IMR-90 (cell line): ENCODE measurements at regions not wholly inside any gene's neighbourhood (a gene's known extent, or its start where the extent isn't known, plus 50 kb on each side); places are given as distances from the start of the nearest gene placed in this dataset.

Experiments
- ATAC-seq: fragments of 200-7000 bp; cut with Tn5 transposase; 2 replicates; pipeline ENCODE4 v1.9.1; 2020; ENCODE audit warnings: low read depth, mild to moderate bottlenecking, moderate library complexity
- BruUV-seq: library from RNA; stranded (reverse); fragments of 400-500 nt; replicated peaks from 2 replicates; lab custom pipeline; 2021; lab: Mats Ljungman, UMichigan
- CTCF ChIA-PET: fragments of 300-600 bp; formaldehyde crosslinking; extraction: SDS; loops from one replicate; lab custom pipeline; 2021; ENCODE audit warnings: antibody characterized with exemption; lab: Yijun Ruan, JAX
- POLR2A ChIA-PET: fragments of 300-600 bp; sonication (Branson Sonifier 250); formaldehyde crosslinking; loops from one replicate; lab custom pipeline; 2022; ENCODE audit warnings: antibody characterized with exemption; ENCODE audit not compliant: unreplicated experiment; lab: Charles Lee
- DNase-seq: peaks from one replicate; pipeline ENCODE4 v3.0.0; 2013
- H2AFZ ChIP-seq: replicated peaks from 2 replicates; pipeline ENCODE3; 2013; ENCODE audit warnings: low read length, mild to moderate bottlenecking; ENCODE audit not compliant: poor library complexity
- H2AK5ac ChIP-seq: 2 replicates; pipeline ENCODE4 v1.6.1; 2013; ENCODE audit warnings: low read depth, low read length, inconsistent platforms
- H2AK9ac ChIP-seq: replicated peaks from 2 replicates; pipeline ENCODE3; 2013; ENCODE audit warnings: mild to moderate bottlenecking, low read depth, low read length, moderate library complexity; ENCODE audit not compliant: poor library complexity
- H2BK120ac ChIP-seq: 2 replicates; pipeline ENCODE4 v1.6.1; 2013; ENCODE audit warnings: low read depth, low read length, inconsistent platforms
- H2BK15ac ChIP-seq: 3 replicates; pipeline ENCODE4 v1.6.1; 2013; ENCODE audit warnings: low read depth, low read length, inconsistent platforms
- H2BK20ac ChIP-seq: 2 replicates; pipeline ENCODE4 v1.6.1; 2013; ENCODE audit warnings: low read depth, mild to moderate bottlenecking, inconsistent platforms, low read length, moderate library complexity
- H2BK5ac ChIP-seq: 2 replicates; pipeline ENCODE4 v1.6.1; 2013; ENCODE audit warnings: mild to moderate bottlenecking, low read depth, low read length, inconsistent platforms; ENCODE audit not compliant: poor library complexity, severe bottlenecking
- H3K14ac ChIP-seq: replicated peaks from 2 replicates; pipeline ENCODE4 v1.6.1; 2013; ENCODE audit warnings: low read depth, low read length, inconsistent platforms
- H3K18ac ChIP-seq: 2 replicates; pipeline ENCODE4 v1.6.1; 2013; ENCODE audit warnings: low read depth, low read length, control low read depth
- H3K23ac ChIP-seq: 2 replicates; pipeline ENCODE4 v1.6.1; 2013; ENCODE audit warnings: low read depth, low read length, inconsistent platforms
- H3K27ac ChIP-seq: 2 replicates; pipeline ENCODE4 v1.5.1; 2013; ENCODE audit warnings: mild to moderate bottlenecking, control low read depth, low read length; ENCODE audit not compliant: insufficient read depth
- H3K27me3 ChIP-seq: 2 replicates; pipeline ENCODE4 v1.6.1; 2013; ENCODE audit warnings: low read length; ENCODE audit not compliant: control insufficient read depth, insufficient read depth
- H3K36me3 ChIP-seq: 2 replicates; pipeline ENCODE4 v1.6.1; 2013; ENCODE audit warnings: low read length, mixed read lengths; ENCODE audit not compliant: control insufficient read depth, insufficient read depth
- H3K4ac ChIP-seq: 2 replicates; pipeline ENCODE4 v1.6.1; 2013; ENCODE audit warnings: low read depth, low read length, inconsistent platforms
- H3K4me1 ChIP-seq: 2 replicates; pipeline ENCODE4 v1.6.1; 2013; ENCODE audit warnings: low read length, mixed read lengths; ENCODE audit not compliant: control insufficient read depth, insufficient read depth
- H3K4me2 ChIP-seq: 2 replicates; pipeline ENCODE4 v1.6.1; 2013; ENCODE audit warnings: low read depth, mild to moderate bottlenecking, control low read depth, low read length, moderate library complexity
- H3K4me3 ChIP-seq: 2 replicates; pipeline ENCODE4 v1.5.1; 2013; ENCODE audit warnings: low read depth, mild to moderate bottlenecking, control low read depth, low read length, moderate library complexity; ENCODE audit not compliant: insufficient read depth
- H3K56ac ChIP-seq: 2 replicates; pipeline ENCODE4 v1.6.1; 2013; ENCODE audit warnings: low read length, inconsistent platforms; ENCODE audit not compliant: insufficient read depth; ENCODE audit errors: extremely low read depth
- H3K79me1 ChIP-seq, 2 experiments: 2 replicates each; pipeline ENCODE4 v1.6.1; 2013; ENCODE audit warnings: low read length in 2 of 2, inconsistent platforms in 1 of 2, low read depth in 1 of 2
- H3K9ac ChIP-seq: 2 replicates; pipeline ENCODE4 v1.6.1; 2013; ENCODE audit warnings: low read depth, low read length, control low read depth
- H3K9me1 ChIP-seq: 2 replicates; pipeline ENCODE4 v1.6.1; 2013; ENCODE audit warnings: low read length, inconsistent platforms; ENCODE audit not compliant: insufficient read depth
- H3K9me3 ChIP-seq: 2 replicates; pipeline ENCODE4 v1.6.1; 2013; ENCODE audit warnings: low read length; ENCODE audit not compliant: control insufficient read depth, insufficient read depth
- H4K20me1 ChIP-seq: 2 replicates; pipeline ENCODE4 v1.6.1; 2013; ENCODE audit warnings: low read length, inconsistent platforms; ENCODE audit not compliant: insufficient read depth
- H4K5ac ChIP-seq: 2 replicates; pipeline ENCODE4 v1.6.1; 2013; ENCODE audit warnings: mild to moderate bottlenecking, low read depth, low read length, control low read depth
- H4K8ac ChIP-seq, 2 experiments: 2 replicates each; pipeline ENCODE4 v1.6.1; 2013; ENCODE audit warnings: low read depth in 2 of 2, low read length in 2 of 2, control low read depth in 1 of 2, inconsistent platforms in 1 of 2
- H4K91ac ChIP-seq: 2 replicates; pipeline ENCODE4 v1.6.1; 2013; ENCODE audit warnings: low read depth, low read length, inconsistent platforms; ENCODE audit not compliant: insufficient read depth
- CEBPB ChIP-seq: IDR thresholded peaks from 2 replicates; pipeline ENCODE4 v1.6.1; 2012; ENCODE audit warnings: low read depth, low read length, improper control_type of control experiment
- CHD1 ChIP-seq: IDR thresholded peaks from 2 replicates; pipeline ENCODE4 v1.6.1; 2012; ENCODE audit warnings: low read depth, low read length, improper control_type of control experiment
- CTCF ChIP-seq: conservative IDR thresholded peaks from 2 replicates; pipeline ENCODE4 v1.5.1; 2012; ENCODE audit warnings: mild to moderate bottlenecking, low read depth, low read length, improper control_type of control experiment
- MXI1 ChIP-seq: IDR thresholded peaks from 2 replicates; pipeline ENCODE4 v1.6.1; 2012; ENCODE audit warnings: low read depth, mild to moderate bottlenecking, low read length, moderate library complexity, borderline replicate concordance
- POLR2A ChIP-seq: IDR thresholded peaks from 2 replicates; pipeline ENCODE4 v1.6.1; 2012; ENCODE audit warnings: mild to moderate bottlenecking, low read depth, low read length
- SMC3 ChIP-seq: fragments of 150-350 bp; IDR thresholded peaks from 2 replicates; pipeline ENCODE4 v1.6.1; 2016; ENCODE audit warnings: low read depth, mild to moderate bottlenecking, antibody characterized with exemption, low read length, moderate library complexity
- WGBS, 2 experiments: methylation state at CpG; one replicate each; pipeline versions ENCODE4 v1.1.5 to v1.1.7; 2013; ENCODE audit warnings: missing lambda C conversion rate in 2 of 2; ENCODE audit not compliant: insufficient read length in 1 of 2; ENCODE audit errors: extremely low coverage in 2 of 2; 5-methylcytosine and 5-hydroxymethylcytosine counted together
- dilution Hi-C: fragments of 300-500 bp; cut with HindIII; formaldehyde crosslinking; loops from one replicate; pipeline ENCODE4 v1.14.3; 2018; ENCODE audit warnings: low sequenced_read_pairs; ENCODE audit not compliant: unreplicated experiment
- in situ Hi-C: fragments of 300-500 bp; cut with MboI; formaldehyde crosslinking; loops from 3 replicates; pipeline ENCODE4 v1.14.3; 2019; ENCODE audit warnings: low sequenced_read_pairs, inconsistent platforms, mixed read lengths
- intact Hi-C: fragments of 100-400 bp; cut with micrococcal nuclease; formaldehyde crosslinking; loops from 2 replicates; pipeline ENCODE4 v1.10.0; 2022
- TF ChIP-seq, protein P1 (sequence below): fragments of 150-350 bp; IDR thresholded peaks from 2 replicates; pipeline ENCODE4 v1.6.1; 2016; ENCODE audit warnings: low read depth, mild to moderate bottlenecking, low read length, moderate library complexity, borderline replicate concordance

- in situ Hi-C loops: no loop called here
- Histone ChIP-seq H4K8ac (no peak overlapping the region), H3K36me3 (no peaks in the 10 kb centered on the region), H3K14ac (no peak overlapping the region), H4K20me1 (no peaks in the 10 kb centered on the region), H2BK120ac (no peak overlapping the region), H3K9me3 (peaks cover 11% of the 10 kb centered on the region), H3K56ac (no peak overlapping the region), H2BK5ac (no peak overlapping the region), H4K5ac (no peak overlapping the region), H2BK20ac (no peak overlapping the region), H3K4ac (no peak overlapping the region), H3K4me1 (no peaks in the 10 kb centered on the region), H4K91ac (no peak overlapping the region), H3K9me1 (no peaks in the 10 kb centered on the region), H3K4me2 (no peak overlapping the region), H3K4me3 (no peak overlapping the region), H3K79me1 (no peaks in the 10 kb centered on the region), H3K23ac (no peak overlapping the region), H3K18ac (no peak overlapping the region), H3K27ac (no peak overlapping the region), H2AFZ (no peak overlapping the region), H2AK9ac (no peak overlapping the region), H3K27me3 (no peaks in the 10 kb centered on the region), H2AK5ac (no peak overlapping the region), H3K9ac (no peak overlapping the region), H2BK15ac (no peak overlapping the region)
- TF ChIP-seq SMC3 (no peak), POLR2A (no peak), MXI1 (no peak), CHD1 (no peak), CEBPB (no peak), CTCF (no peak)
- TF ChIP-seq, protein P1, sequence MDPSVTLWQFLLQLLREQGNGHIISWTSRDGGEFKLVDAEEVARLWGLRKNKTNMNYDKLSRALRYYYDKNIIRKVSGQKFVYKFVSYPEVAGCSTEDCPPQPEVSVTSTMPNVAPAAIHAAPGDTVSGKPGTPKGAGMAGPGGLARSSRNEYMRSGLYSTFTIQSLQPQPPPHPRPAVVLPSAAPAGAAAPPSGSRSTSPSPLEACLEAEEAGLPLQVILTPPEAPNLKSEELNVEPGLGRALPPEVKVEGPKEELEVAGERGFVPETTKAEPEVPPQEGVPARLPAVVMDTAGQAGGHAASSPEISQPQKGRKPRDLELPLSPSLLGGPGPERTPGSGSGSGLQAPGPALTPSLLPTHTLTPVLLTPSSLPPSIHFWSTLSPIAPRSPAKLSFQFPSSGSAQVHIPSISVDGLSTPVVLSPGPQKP: no peak
- no peak for ATAC-seq
- DNase-seq: no peak
- dilution Hi-C loops: no loop called here
- ChIA-PET POLR2A (no interaction called here), CTCF (interaction anchor here (0.6 kb wide), 1 partner anchor 411 kb away, joined by 3 read pairs; no protein-coding TSS in a partner anchor)
- BruUV-seq: no TSS peak
- intact Hi-C loops: no loop called here
- 80% methylated on average over 1 of the region's 7 CpGs; no CpG with 5 or more reads in 1 of the 2 experiments for WGBS, 2 experiments
Measured at GRCh38 chr2:195438692-195439091, 218.3 kb upstream of the SLC39A10 start.
